ENCODE measurements at regions not wholly inside any gene's neighbourhood (a gene's known extent, or its start where the extent isn't known, plus 50 kb on each side); places are given as distances from the start of the nearest gene placed in this dataset.

GRCh38 chrX:149145845-149146285 is 359.2 kb downstream of the IDS start:
- no peak overlapping the region for H3K4me3 ChIP-seq (ENCODE audit: low read depth, low read length)
- DNase-seq (ENCODE audit: low read depth) = no peak
- TF ChIP-seq, protein P1, sequence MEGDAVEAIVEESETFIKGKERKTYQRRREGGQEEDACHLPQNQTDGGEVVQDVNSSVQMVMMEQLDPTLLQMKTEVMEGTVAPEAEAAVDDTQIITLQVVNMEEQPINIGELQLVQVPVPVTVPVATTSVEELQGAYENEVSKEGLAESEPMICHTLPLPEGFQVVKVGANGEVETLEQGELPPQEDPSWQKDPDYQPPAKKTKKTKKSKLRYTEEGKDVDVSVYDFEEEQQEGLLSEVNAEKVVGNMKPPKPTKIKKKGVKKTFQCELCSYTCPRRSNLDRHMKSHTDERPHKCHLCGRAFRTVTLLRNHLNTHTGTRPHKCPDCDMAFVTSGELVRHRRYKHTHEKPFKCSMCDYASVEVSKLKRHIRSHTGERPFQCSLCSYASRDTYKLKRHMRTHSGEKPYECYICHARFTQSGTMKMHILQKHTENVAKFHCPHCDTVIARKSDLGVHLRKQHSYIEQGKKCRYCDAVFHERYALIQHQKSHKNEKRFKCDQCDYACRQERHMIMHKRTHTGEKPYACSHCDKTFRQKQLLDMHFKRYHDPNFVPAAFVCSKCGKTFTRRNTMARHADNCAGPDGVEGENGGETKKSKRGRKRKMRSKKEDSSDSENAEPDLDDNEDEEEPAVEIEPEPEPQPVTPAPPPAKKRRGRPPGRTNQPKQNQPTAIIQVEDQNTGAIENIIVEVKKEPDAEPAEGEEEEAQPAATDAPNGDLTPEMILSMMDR (conservative IDR thresholded peaks at IDR 0.05; ENCODE audit: low read depth, low read length) = no peak

GRCh38 chrX:149131774-149132173 is 373.3 kb downstream of the IDS start:
- TF ChIP-seq, protein P1 (conservative IDR thresholded peaks at IDR 0.05; ENCODE audit: low read depth, low read length) = no peak
- DNase-seq (ENCODE audit: low read depth) = no peak
- H3K4me3 ChIP-seq (ENCODE audit: low read depth, low read length) = no peak overlapping the region

- no peak overlapping the region for H3K4me3 ChIP-seq (ENCODE audit: low read depth, low read length)
- TF ChIP-seq, protein P1 (conservative IDR thresholded peaks at IDR 0.05; ENCODE audit: low read depth, low read length) = no peak
- DNase-seq (ENCODE audit: low read depth) = no peak
Observed at GRCh38 chrX:149129767-149130166, 375.3 kb downstream of the IDS start.

DNA sequence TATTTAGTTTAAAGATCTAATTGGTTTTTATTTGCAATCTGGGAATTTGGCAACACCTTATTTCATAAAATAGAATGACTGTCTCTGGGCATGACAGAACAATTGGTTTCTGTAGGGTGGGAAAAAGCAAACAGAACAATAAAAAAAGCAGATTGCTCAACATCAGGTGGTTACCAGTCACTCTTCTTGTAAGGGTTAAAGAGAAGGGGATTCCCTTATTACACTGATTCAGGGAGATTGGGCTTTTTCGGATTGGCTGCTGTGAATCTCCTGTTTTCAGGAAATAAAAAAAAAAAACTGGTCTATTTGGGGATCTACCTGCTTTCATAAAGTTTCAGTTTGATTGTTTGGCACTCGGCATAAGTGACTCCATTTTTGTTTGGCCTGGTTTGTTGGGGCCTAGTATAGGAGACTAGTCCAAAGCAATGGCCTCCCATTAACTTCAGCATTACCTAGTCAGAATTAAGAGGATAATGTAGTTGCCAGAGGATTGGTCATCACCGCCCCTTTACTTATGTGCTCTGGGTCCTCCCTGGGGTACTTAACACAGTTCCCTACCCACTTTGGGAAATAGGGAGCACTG is 380.5 kb downstream of the IDS start:
- no peak for DNase-seq (ENCODE audit: low read depth)
- TF ChIP-seq, protein P1 (conservative IDR thresholded peaks at IDR 0.05; ENCODE audit: low read depth, low read length) = no peak
- no peak overlapping the region for H3K4me3 ChIP-seq (ENCODE audit: low read depth, low read length)

GRCh38 chrX:149121206-149121920 is 383.7 kb downstream of the IDS start:
- TF ChIP-seq, protein P1 (conservative IDR thresholded peaks at IDR 0.05; ENCODE audit: low read depth, low read length) = no peak
- no peak overlapping the region for H3K4me3 ChIP-seq (ENCODE audit: low read depth, low read length)
- no peak for DNase-seq (ENCODE audit: low read depth)

- DNase-seq (ENCODE audit: low read depth) = no peak
- H3K4me3 ChIP-seq (ENCODE audit: low read depth, low read length) = no peak overlapping the region
- TF ChIP-seq, protein P1 (conservative IDR thresholded peaks at IDR 0.05; ENCODE audit: low read depth, low read length) = no peak
Observed at GRCh38 chrX:149120459-149120858, 384.6 kb downstream of the IDS start.

DNA sequence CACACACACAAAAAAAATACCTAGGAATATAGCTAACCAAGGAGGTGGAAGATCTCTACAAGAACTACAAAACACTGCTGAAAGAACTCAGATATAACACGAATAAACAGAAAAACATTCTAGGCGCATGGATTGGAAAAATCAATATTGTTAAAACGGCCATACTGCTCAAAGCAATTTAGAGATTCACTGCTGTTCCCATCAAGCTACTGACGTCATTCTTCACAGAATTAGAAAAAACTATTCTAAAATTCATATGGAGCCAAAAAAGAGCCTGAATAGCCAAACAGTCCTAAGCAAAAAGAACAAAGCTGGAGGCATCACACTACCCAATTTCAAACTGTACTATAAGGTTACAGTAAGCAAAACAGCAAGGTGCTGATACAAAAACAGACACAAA is 390.2 kb downstream of the IDS start:
- no peak overlapping the region for H3K4me3 ChIP-seq (ENCODE audit: low read depth, low read length)
- no peak for DNase-seq (ENCODE audit: low read depth)
- TF ChIP-seq, protein P1 (conservative IDR thresholded peaks at IDR 0.05; ENCODE audit: low read depth, low read length) = no peak

All from epithelial cell of proximal tubule (primary cell).